Epithelial cell of esophagus (primary cell): ENCODE measurements at regions not wholly inside any gene's neighbourhood (a gene's known extent, or its start where the extent isn't known, plus 50 kb on each side); places are given as distances from the start of the nearest gene placed in this dataset.
A peak's percentile ranks its signal among the peaks of the same experiment; 100 is the strongest.

ENCODE experiments used
- DNase-seq: peaks from one replicate; pipeline ENCODE4 v3.0.0; 2010; ENCODE audit warnings: low read depth
- H3K4me3 ChIP-seq: 2 replicates; pipeline ENCODE4 v1.5.1; 2011; ENCODE audit warnings: mild to moderate bottlenecking, low read length, control low read depth
- CTCF ChIP-seq: IDR thresholded peaks from 2 replicates; pipeline ENCODE4 v1.5.1; 2011; ENCODE audit warnings: low read depth, mild to moderate bottlenecking, low read length, control low read depth, inconsistent platforms; ENCODE audit not compliant: insufficient read depth; ENCODE audit errors: missing control alignments

GRCh38 chr9:87270848-87271234 is 226.8 kb upstream of the DAPK1 start:
- TF ChIP-seq CTCF = no peak
- DNase-seq = no peak
- H3K4me3 ChIP-seq = no peak overlapping the region

GRCh38 chr9:87271696-87272477 is 225.8 kb upstream of the DAPK1 start:
- TF ChIP-seq CTCF = no peak
- DNase-seq = no peak
- no peak overlapping the region for H3K4me3 ChIP-seq

DNA sequence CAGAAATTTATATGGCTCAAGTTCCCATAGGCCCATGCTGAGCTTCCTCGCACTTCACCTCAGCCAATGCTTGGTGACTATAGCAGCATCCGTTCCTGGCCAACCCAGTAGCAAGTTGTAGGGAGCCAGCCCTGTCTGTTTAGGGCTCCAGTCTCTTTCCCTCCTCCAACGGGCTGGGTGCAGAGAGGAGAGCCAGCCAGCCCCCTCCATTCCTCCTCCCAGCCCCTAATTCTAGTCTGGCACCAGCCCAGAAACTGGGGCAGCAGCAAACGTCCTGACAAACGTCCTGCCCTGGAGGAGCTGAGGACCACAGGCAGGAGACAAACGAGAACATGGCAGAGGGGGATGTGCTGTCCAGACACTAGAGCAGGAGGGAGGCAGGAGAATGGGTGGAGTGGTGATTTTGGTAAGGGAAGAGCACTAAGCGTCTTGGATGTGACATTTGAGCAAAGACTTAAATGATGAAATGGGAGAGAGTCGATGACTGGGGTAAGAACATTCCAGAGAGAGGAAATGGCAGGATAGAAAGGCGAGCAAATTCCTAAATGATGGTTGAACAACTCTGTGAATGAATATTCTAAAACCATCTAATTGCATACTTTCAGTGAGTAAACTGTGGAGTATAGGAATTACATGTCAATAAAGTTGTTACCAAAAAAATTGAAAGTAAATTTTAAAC is 222.5 kb upstream of the DAPK1 start:
- H3K4me3 ChIP-seq = no peak overlapping the region

DNA sequence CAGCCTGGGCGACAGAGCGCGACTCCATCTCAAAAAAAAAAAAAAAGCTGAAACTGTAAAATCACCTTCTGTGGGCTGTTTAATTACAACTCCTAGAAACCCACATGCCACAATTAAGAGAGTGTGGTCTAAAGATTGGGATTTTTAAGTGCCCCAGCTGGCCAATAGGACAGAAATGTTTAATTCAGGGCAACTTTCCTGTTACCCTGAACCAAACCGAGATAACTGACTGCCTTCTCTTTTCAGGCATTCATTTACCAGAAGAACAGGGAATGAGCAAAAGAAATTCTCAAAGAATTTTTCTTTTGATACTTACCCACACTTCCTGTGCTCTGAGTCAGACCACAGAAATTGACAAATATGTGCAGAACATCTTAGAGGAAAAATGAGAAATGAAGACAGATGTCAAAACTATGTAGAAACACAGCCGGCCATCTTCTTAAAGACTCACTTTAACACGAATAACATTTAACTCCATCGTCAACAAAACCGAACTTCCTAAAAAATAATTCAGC is 221.3 kb upstream of the DAPK1 start:
- no peak for TF ChIP-seq CTCF
- DNase-seq = peak; percentile 50
- H3K4me3 ChIP-seq = no peak overlapping the region

More for the DNA sequence above, 222.5 kb upstream of the DAPK1 start:
- no peak for DNase-seq
- no peak for TF ChIP-seq CTCF

DNA sequence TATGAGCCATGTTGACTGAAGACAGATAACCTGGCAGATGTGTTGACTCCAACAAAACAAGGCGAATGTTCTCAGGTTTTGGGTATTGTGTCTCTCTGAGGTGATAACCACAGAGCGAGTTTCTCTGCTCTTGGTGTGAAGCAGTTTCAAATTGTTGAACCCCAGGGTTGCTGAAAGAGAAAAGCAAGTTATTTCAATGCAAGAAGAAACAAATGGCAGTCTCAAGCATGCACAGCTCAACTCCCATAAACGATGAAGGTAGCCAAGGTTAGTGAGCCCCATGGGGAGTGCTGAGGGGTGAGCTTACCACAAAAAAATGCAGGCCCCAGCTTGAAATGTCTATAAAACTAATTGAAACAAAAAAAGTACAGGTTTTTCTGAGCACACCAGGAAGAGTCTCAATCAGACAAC is 220.8 kb upstream of the DAPK1 start:
- TF ChIP-seq CTCF = no peak
- H3K4me3 ChIP-seq = no peak overlapping the region
- peak; percentile 15 for DNase-seq

DNA sequence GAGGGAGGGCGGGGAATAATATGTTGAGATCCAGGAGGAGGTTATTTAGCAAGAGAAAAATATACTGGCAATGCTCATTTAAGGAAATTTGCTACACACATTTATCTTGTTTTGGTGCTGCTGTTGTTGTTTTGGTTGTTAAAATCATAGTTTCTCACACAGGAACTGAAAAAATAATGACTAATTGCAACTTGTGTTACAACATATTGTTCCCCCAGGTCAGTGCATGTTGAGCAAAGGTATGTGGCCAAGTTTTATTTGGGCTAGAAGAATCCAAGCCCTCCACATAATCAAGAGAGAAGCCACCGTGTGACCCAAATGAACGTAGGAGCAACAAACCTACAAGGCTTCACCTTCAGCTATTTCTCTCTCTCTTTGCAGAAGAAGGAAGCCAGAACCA is 220.3 kb upstream of the DAPK1 start:
- peak; percentile 50 for DNase-seq
- TF ChIP-seq CTCF = no peak
- H3K4me3 ChIP-seq = no peak overlapping the region
